HG02678 (cell line): ENCODE measurements at regions not wholly inside any gene's neighbourhood (a gene's known extent, or its start where the extent isn't known, plus 50 kb on each side); places are given as distances from the start of the nearest gene placed in this dataset.
"Not testable (repeated sequence)": the region's sequence is repeated elsewhere in the genome, so short reads cannot be mapped to it uniquely, and the experiment has no call there.

Source experiments
- ATAC-seq: cut with Tn5 transposase; IDR thresholded peaks from one replicate; pipeline ENCODE4 v1.9.1; 2021; ENCODE audit warnings: mild to moderate bottlenecking, moderate library complexity; ENCODE audit not compliant: unreplicated experiment

DNA sequence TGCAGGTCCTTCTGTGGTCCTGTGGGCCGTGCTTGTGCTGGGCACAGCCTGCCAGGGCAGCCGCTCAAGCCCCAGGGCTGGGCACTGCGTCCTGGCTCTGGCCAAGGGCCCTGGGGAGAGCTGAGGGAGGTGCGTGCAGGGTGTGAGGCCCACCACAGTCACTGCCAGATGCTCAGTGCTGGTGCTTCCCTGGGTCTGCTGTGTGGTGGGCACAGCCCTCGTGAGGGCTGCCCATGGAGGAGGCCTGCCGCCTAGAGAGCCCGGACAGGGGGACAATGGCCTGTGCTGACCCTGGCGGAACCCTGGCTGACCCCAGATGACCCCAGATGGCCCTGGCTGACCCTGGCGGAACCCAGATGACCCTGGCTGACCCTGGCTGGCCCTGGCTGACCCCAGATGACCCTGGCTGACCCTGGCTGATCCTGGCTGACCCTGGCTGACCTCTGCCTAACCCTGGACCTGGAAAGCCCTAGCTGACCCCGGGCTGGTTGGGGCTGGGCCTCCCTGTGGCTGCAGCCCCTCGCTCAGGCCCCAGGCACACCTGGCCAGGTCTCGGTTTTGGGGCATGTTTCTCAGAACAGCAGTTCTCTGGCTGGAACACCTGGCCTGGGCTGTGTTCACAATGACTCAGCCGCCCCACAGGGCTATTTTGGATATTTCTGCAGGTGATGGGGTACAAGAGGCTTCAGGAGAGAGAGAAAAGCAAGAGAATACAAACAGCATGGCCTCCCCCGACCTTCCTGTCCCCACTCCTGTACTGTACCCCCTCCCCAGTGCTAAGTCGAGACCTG, 55.4 kb downstream of the TMEM121 start:
- peak; percentile 45 for ATAC-seq

DNA sequence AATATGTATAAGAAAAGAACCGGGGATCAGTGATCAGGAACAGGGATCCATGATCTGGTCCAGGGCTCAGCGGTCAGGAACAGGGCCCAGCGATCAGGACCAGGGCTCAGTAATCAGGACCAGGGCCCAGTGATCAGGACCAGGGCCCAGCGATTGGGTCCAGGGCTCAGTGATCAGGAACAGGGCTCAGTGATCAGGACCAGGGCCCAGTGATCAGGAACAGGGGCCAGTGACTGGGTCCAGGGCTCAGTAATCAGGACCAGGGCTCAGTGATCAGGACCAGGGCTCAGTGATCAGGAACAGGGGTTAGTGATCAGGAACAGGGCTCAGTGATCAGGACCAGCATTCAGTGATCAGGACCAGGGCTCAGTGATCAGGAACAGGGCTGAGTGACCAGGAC, 56.3 kb downstream of the TMEM121 start:
- ATAC-seq, result no peak

GRCh38 chr14:105583914-105584313, 57.5 kb downstream of the TMEM121 start:
- not testable (repeated sequence) for ATAC-seq

DNA sequence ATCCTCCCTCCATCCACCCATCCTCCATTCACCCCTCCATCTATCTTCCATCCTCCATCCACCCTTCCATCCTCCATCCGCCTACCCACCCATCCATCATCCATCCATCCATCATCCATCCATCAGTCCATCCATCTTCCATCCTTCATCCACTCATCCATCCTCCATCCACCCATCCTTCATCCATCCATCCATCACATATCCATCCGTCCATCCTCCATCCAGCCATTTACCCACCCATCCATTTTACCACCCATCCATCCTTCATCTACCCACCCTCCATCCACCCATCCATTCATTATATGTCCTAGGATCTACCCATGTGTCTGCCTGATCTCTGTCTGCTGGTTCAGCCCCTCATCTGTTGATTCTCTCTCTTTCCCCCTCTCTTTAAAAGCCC, 58.9 kb downstream of the TMEM121 start:
- ATAC-seq, result not testable (repeated sequence)

DNA sequence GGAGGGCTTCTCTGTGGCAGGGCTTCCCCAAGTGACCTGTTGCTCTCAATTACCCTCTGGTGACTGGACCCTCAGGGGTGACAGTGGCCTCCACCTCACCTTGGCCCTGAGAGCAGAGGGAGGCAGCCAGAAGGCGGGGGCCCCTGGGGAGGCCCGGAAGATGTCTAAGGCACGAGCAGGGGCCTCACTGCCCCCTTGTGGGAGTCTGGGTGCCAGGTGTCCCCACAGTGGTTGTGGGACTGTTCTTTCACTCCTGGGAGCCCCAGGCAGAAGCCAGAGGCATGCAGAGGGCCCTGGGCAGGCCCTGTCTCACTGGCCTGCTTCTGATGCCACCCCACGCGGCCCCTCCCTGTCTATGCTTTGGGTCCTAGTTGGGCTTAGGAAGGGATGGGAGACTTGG, 59.3 kb downstream of the TMEM121 start:
- ATAC-seq, result peak; percentile 32

DNA sequence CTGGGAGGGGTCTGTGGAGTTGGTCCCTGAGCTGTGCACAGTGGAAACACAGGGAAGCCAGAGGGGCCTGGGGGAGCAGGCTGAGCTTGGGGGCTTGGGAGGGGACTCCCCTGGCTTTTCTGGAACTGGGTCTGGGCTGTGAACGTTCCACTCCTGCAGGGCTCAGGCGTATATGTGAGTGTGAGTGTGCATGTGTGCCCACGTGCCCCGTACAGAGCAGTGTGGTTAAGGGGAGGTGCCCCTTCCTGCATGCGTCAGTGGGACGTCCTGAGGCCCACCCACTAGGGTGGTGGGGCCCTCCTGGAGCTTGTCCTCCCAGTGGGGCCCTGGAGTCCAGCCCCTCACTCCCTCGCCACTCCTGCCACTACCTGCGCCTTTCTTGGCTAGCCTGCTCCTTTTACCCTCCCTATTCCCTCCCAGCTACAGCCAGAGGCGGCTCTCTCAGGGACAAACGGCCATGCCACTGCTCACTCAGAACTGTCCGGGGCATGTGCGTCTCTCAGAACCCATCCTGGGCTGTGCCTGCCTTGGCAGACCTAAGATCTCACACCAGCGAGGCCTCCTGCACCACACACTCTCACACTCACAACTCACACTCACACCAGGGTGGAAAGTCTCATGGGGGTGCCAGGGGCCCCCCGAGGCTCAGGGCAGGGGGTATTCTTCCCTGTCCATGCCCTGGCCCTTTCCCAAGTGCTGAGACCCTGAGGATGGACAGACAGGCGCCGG, 59.9 kb downstream of the TMEM121 start:
- peak; percentile 16 for ATAC-seq

- not testable (repeated sequence) for ATAC-seq
Measured at GRCh38 chr14:105587034-105587433, 60.7 kb downstream of the TMEM121 start.

DNA sequence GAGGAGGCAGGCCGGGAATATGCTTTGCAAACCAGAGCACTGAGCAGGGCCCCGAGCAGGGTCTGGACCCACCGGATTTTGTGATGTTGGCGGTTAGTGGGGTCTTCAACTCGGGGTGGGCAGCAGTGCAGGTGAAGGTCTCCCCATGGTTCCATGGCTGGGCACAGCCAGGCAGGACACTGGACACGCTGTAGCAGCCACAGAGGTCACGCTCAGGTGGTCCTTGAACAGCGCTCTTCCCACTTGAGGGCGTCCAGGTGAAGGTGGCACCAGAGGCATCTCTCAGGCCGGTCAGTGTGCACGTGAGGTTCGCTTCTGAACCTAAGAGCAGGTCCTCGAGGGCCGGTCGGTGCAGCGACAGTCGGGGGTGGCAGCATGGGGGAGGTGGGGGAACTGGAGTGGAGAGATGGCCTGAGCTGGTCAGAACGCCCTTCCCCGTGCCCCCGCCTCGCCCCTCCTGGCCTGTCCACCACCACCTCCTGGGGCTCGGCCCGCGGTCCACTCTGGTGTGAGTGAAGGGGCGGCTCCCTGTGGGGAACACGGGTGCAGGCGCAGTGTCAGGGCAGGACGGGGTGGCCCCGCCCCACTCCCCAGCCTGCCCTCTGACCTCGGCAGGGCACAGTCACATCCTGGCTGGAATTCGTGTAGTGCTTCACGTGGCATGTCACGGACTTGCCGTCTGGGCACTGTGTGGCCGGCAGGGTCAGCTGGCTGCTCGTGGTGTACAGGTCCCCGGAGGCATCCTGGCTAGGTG, 61.3 kb downstream of the TMEM121 start:
- ATAC-seq, result not testable (repeated sequence)

- no peak for ATAC-seq
Measured at GRCh38 chr14:105588236-105588860, 62.0 kb downstream of the TMEM121 start.

GRCh38 chr14:105589161-105589925, 63.0 kb downstream of the TMEM121 start:
- no peak for ATAC-seq

GRCh38 chr14:105589926-105590185, 63.5 kb downstream of the TMEM121 start:
- not testable (repeated sequence) for ATAC-seq

- ATAC-seq, result no peak
Measured at GRCh38 chr14:105591052-105591451, 64.7 kb downstream of the TMEM121 start.

GRCh38 chr14:105591792-105592341, 65.5 kb downstream of the TMEM121 start:
- ATAC-seq, result not testable (repeated sequence)

- not testable (repeated sequence) for ATAC-seq
Measured at GRCh38 chr14:105592646-105593045, 66.3 kb downstream of the TMEM121 start.

DNA sequence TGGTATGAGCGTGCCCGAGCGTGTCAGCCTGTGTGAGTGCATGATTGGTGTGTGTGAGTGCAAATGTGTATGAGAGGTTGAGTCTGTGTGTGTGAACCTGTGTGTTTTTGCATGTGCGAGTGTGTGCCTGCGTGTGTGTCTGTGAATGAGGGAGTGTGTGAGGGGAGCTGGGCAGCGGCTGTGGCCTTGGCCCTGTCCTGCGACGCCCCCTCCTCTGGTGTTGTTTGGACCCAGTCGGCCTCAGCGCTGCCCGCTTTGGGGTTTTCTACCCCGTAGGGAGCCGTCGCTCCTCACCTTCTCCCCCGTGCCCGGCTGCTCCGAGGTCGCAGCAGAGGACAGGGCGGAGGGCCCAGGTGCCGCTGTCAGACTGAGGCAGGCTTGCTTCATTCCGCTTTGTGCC, 69.0 kb downstream of the TMEM121 start:
- not testable (repeated sequence) for ATAC-seq

DNA sequence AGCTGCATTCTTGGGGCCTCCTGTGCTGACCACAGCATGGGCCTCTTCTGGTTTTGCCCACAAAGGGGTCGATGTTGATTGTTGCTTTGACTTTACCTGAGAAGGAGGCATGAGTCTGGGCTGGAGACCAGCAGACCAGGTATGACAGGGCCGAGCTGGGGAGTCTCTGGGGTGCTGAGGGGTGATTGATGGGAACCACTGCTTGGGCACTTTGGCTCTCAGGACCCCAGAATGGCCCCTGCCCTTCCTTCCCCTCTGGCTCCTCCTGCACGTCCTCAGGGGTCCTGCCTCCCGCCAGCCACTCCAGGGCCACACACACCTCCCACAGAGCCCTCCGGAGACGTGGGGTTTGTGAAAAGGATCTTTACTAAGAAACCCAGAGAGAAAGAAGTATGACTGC, 70.0 kb downstream of the TMEM121 start:
- not testable (repeated sequence) for ATAC-seq

- ATAC-seq, result not testable (repeated sequence)
Measured at GRCh38 chr14:105598040-105598763, 71.8 kb downstream of the TMEM121 start.

DNA sequence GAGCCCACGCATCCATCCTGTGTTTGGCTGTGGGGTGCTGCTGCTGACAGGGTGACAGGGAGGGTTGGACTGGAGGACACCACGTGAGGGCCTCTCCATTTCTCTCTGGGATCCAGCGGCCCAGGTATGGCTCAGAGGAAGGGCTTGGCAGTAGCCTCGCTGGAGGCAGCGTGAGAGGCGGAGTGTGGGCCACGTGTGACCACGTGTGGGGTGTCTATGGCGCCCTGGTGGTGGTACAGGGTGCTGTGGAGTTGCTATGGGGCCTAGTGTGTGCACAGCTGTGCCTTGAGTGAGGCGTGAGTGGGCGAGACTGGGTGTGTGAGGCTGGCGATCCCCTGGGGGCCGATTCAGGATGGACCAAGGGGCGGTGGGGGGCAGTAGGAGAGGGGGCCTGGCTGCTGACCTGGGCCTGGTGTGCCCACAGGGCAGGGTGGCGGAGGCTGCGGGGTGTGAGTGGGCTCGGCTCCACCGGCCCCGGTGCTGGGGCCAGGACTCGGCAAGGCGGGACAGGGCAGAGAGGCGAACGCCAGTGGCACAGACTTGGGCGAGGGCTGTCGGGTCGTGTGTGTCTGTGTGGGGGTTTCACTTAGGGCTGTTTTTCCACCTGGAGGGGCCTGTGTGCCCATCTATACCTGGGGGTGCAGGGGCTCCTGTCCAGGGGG, 72.7 kb downstream of the TMEM121 start:
- ATAC-seq, result not testable (repeated sequence)
